Loucy (cell line): ENCODE measurements at regions not wholly inside any gene's neighbourhood (a gene's known extent, or its start where the extent isn't known, plus 50 kb on each side); places are given as distances from the start of the nearest gene placed in this dataset.

Experiments used
- CTCF ChIP-seq: fragments of 200-600 bp; sonication (generic); conservative IDR thresholded peaks from 2 replicates; pipeline ENCODE4 v1.5.1; 2014; ENCODE audit warnings: mild to moderate bottlenecking, antibody characterized with exemption, low read length
- EZH2phosphoT487 ChIP-seq: fragments of 200-600 bp; IDR thresholded peaks from 2 replicates; pipeline ENCODE4 v1.6.1; 2018; ENCODE audit warnings: antibody characterized with exemption, mild to moderate bottlenecking, moderate library complexity, borderline replicate concordance

- TF ChIP-seq EZH2phosphoT487 = no peak
- TF ChIP-seq CTCF = no peak
Observed at GRCh38 chr2:172294983-172295382, 132.4 kb upstream of the ITGA6 start.
